Brain pericyte (primary cell): ENCODE measurements at regions not wholly inside any gene's neighbourhood (a gene's known extent, or its start where the extent isn't known, plus 50 kb on each side); places are given as distances from the start of the nearest gene placed in this dataset.

Experiments
- DNase-seq: peaks from one replicate; pipeline ENCODE4 v3.0.0-alpha.2; 2012; ENCODE audit warnings: low read depth, low spot score

GRCh38 chr10:61188691-61189090 is 244.7 kb upstream of the RHOBTB1 start:
- DNase-seq: no peak

GRCh38 chr10:61188101-61188500 is 244.1 kb upstream of the RHOBTB1 start:
- no peak for DNase-seq

GRCh38 chr10:61187601-61188000 is 243.6 kb upstream of the RHOBTB1 start:
- DNase-seq: no peak

- no peak for DNase-seq
Observed at GRCh38 chr10:61186408-61186807, 242.4 kb upstream of the RHOBTB1 start.

- DNase-seq: no peak
Observed at GRCh38 chr10:61184429-61184828, 240.4 kb upstream of the RHOBTB1 start.

GRCh38 chr10:61183967-61184366 is 240.0 kb upstream of the RHOBTB1 start:
- no peak for DNase-seq

- DNase-seq: no peak
Observed at GRCh38 chr10:61181832-61182231, 237.8 kb upstream of the RHOBTB1 start.

GRCh38 chr10:61179771-61180170 is 235.8 kb upstream of the RHOBTB1 start:
- no peak for DNase-seq

- no peak for DNase-seq
Observed at GRCh38 chr10:61176424-61176823, 232.4 kb upstream of the RHOBTB1 start.

GRCh38 chr10:61175316-61175715 is 231.3 kb upstream of the RHOBTB1 start:
- peak; percentile 40 for DNase-seq

GRCh38 chr10:61173450-61173849 is 229.5 kb upstream of the RHOBTB1 start:
- DNase-seq: no peak

GRCh38 chr10:61172182-61172926 is 228.4 kb upstream of the RHOBTB1 start:
- no peak for DNase-seq

GRCh38 chr10:61170594-61170993 is 226.6 kb upstream of the RHOBTB1 start:
- DNase-seq: no peak

GRCh38 chr10:61169294-61169693 is 225.3 kb upstream of the RHOBTB1 start:
- DNase-seq: no peak

- no peak for DNase-seq
Observed at GRCh38 chr10:61166489-61166888, 222.5 kb upstream of the RHOBTB1 start.

GRCh38 chr10:61166065-61166464 is 222.1 kb upstream of the RHOBTB1 start:
- no peak for DNase-seq

- no peak for DNase-seq
Observed at GRCh38 chr10:61164458-61165160, 220.6 kb upstream of the RHOBTB1 start.

- DNase-seq: no peak
Observed at GRCh38 chr10:61163403-61163802, 219.4 kb upstream of the RHOBTB1 start.

- DNase-seq: no peak
Observed at GRCh38 chr10:61160253-61160652, 216.3 kb upstream of the RHOBTB1 start.

- DNase-seq: no peak
Observed at GRCh38 chr10:61159253-61159652, 215.3 kb upstream of the RHOBTB1 start.

GRCh38 chr10:61157182-61157581 is 213.2 kb upstream of the RHOBTB1 start:
- DNase-seq: no peak

GRCh38 chr10:61153771-61154170 is 209.8 kb upstream of the RHOBTB1 start:
- no peak for DNase-seq

- DNase-seq: no peak
Observed at GRCh38 chr10:61151059-61151458, 207.1 kb upstream of the RHOBTB1 start.
